ENCODE measurements at regions not wholly inside any gene's neighbourhood (a gene's known extent, or its start where the extent isn't known, plus 50 kb on each side); places are given as distances from the start of the nearest gene placed in this dataset.
A peak's percentile ranks its signal among the peaks of the same experiment; 100 is the strongest.

DNA sequence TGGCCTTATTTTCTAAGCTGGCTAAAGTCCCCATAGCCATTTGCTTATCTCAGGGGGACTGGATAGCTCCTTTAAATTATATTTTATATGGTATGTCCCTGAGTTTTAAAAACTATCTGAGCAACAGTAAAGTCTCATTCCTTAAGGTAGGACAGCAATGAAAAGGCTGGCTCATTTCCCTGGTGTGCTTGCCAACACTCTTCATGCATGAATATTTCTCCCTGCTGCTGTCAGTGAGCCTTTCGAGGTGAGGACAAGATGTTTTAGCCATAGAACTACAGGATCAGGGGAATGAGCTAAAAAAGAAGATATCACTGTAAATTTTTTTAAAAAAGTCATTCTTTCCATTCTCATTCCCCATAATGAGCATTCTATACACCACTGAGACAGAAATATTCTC, 427.3 kb upstream of the FAM241A start:
- no peak for DNase-seq

DNA sequence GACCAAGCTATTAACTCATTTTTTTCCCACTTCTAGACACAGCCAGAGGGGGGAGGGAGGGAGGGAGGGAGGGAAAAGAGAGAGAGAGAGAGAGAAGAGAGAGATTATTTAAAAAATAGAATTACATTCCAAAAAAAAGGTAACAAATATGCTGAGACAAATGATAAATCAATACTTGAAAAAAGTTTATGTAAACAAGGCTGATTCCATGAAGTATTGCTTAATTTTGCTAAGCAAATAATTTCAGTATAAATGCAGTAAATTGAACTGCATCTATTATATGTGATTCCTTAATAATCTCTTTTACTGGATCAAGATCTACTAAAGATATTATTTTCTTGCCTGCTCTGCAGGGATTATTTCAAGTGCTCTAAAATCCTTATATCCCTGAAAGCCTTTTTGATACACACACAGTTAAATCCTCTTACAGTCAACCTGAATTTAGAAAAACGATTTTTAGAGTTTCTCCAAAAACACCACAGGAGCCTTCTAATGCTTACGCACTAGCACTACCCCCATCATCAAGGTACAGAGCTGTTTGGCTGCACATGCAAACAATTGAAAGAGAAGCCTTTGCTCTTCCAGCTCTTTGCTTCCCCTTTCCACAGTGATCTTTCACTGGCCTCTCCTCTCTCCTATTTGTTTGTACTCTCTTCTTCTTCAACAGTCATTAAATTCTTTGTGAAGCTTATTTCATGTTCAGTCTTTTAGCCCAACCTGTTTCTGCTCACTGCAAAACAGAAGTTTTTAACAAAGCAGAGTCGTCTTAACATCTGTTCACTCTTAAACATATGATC, 426.3 kb upstream of the FAM241A start:
- no peak for DNase-seq

DNA sequence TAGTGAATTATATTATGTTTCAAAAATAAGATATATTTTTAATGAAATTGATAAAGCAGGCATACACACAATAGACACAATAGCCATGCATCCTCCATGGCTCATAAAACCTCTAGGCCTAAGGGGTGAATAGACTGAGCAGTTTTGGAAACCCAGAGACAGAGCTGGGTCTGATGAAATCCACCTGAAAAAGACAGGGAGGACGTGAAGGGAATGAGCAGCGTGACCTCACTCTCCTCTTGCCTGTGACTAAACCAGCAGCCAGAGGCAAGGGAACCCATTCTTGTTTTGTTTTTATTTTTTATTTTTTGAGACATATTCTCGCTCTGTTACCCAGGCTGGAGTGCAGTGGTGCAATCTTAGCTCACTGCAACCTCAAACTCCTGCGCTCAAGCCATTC, 424.4 kb upstream of the FAM241A start:
- no peak for DNase-seq

- no peak for DNase-seq
Measured at GRCh38 chr4:111722213-111722720, 423.0 kb upstream of the FAM241A start.

GRCh38 chr4:111736516-111736915, 408.7 kb upstream of the FAM241A start:
- DNase-seq = no peak

DNA sequence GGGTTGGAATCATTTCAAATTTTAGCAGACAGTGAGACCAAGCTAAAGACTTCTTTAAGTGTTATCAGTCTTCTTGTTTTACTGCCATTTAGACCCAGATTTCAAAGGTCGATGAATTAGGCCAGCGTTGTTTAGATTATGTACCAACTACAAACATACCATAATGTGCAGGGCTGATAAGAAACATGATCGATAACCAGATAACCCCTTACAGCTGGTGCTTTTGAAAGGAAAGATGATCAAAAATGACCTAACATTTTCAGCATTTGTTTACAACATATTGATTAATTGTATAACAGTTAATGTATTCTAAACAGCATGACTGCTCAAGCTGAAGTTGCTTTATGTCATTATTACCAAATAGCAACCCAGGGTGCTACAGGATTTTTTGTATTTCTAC, 400.4 kb upstream of the FAM241A start:
- DNase-seq = no peak

GRCh38 chr4:111748157-111748556, 397.1 kb upstream of the FAM241A start:
- DNase-seq = no peak

DNA sequence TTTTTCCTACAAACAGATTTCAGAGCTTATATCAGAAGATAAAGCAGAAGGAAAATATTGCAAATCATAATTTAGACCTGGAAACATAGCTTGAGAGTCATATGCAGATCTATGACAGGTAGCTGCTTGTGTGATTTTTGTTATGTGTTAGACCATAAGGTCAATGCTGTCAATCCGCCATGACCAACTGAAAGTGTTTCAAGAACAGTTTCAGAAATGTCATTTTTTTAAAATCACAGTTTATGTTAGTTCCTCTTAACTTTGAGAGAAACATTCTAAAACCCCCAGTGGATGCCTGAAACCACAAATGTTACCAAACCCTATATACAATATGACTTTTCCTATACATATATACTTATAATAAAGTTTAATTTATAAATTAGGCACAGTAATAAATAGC, 391.3 kb upstream of the FAM241A start:
- no peak for DNase-seq

- no peak for DNase-seq
Measured at GRCh38 chr4:111755571-111755970, 389.7 kb upstream of the FAM241A start.

- no peak for DNase-seq
Measured at GRCh38 chr4:111761531-111761930, 383.7 kb upstream of the FAM241A start.

GRCh38 chr4:111770514-111770913, 374.7 kb upstream of the FAM241A start:
- DNase-seq = no peak

- no peak for DNase-seq
Measured at GRCh38 chr4:111773858-111774257, 371.4 kb upstream of the FAM241A start.

DNA sequence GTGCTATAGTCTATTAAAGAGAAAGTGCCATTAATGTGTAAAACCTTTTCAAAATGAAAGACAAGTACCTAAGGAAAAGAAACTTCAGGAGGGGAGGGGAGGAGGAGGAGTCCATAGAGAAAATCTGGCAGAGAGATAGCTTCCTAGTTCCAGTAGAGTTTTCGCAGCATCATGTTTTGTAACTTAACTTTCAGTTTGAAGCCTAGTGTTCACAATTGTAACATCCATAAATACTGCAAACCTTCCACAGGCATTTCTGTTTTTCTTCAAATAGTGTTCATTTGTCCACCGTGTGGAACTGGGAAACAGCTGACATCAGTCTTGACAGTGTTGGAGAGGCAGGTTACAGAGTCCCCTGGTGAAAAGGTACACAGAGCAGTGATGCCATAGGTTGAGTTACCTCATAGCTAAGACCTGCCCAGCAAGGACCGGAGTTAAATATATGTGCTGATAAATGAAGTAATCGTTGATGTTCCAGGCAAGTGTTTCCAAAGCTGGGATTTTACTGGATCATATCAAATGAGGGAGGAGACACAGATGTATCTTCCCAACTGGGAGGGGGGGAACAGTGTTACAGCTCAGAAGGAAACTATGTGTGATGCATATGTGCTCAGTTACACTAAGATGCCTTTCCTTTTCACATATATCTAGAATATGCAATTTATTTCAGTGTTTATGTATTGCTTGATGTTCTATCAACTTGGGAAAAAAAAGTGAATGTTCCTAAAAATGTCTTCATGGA, 369.5 kb upstream of the FAM241A start:
- DNase-seq = no peak

DNA sequence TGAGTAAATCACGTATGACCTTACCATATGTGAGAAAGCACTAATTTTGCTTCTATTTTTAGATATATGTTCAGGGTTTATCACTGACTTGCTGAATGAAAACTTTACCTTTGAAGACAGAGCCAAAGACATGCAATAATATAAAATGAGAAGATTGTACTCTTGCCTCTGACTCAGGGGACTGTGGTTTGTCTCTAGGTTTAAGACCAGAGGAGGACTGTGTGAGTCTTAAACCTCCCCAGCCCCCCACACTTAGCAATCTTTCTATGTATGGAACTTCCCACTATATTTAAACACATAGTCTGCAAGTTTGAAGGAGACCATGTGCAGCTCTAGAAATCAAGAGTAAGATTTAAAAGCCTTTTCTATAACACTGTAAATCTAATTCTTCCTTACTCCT, 368.7 kb upstream of the FAM241A start:
- DNase-seq = no peak

DNA sequence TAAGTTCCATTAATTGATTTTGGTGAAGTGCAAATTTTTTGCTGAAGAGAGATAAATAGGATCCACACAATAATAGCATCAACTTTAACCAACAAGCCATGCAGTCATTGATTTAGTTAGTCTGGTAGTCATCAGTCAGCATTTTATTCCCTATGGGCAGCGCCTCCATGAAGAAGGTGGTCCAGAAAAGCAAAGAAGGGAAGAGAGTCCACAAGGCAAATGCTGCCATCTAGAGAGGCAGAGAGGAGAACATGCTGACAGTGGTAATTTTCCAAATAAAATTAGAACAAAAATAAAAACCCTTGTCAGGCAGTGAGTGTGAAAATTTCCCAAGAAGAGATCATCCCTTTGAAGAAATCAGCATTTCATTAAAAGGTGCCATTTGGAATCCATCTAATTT, 366.7 kb upstream of the FAM241A start:
- no peak for DNase-seq

DNA sequence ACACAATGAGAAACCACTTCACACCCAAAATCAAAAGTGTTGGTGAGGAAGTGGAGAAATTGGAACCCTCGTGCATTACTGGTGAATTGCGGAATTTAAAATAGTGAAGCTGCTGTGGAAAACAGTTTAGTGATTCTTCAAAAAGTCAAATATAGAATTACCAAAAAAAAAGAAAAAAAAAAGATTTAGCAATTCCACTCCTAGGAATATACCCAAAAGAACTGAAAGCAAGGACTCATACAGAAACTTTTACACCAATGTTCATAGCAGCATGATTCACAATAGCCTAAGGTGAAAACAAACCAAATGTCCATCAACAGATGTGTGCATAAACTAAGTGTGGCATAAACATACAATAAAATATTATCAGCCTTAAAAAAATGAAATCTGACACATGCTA, 364.3 kb upstream of the FAM241A start:
- DNase-seq = no peak

DNA sequence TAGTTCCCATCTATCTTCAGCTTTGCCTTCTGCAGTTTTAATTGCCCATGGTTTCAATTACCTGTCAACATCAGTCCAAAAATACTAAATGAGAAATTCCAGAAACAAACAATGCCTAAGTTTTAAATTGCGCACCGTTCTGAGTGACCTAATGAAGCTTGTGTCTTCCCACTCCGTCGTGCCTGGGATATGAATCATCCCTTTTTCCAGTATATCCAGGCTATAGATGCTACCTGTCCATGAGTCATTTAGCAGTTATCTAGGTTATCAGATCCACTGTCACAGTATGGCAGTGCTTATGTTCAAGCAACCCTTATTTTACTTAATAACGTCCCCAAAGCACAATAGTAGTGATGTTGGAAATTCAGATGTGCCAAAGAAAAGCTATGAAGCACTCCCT, 363.6 kb upstream of the FAM241A start:
- no peak for DNase-seq

GRCh38 chr4:111788099-111788498, 357.2 kb upstream of the FAM241A start:
- peak; percentile 22 for DNase-seq

- DNase-seq = no peak
Measured at GRCh38 chr4:111789901-111790640, 355.2 kb upstream of the FAM241A start.

GRCh38 chr4:111792632-111793031, 352.6 kb upstream of the FAM241A start:
- DNase-seq = no peak

DNA sequence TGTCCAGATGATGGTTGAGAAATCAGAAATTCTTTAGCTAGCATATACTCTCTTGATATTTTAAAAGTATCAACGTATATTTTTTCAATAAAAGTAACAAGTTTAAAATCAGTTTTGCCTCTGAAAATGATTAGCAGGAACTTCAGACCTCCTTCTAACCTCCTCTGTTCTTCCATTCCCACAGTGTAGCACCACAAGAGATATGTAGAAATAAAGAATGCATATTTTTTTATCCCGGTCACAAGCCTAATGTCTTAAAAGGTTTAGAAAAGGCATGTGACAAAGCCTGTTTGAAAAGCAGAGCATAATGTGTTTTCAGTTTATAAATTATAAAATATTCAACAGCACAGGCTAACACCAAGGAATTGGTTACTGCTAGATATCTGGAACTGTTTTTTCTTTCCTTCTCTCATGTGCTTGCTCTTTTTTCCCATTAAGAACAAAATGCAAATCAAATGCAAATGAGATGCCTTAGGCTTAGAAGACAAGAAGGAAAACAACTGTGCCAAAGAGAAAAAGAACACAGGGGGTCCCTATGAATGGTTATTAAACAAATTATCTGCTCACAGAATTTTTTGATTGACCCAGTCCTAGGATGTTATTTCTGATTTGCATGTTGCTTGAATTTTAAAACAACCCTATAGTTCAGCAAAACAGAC, 351.7 kb upstream of the FAM241A start:
- DNase-seq = no peak

Data from renal pelvis (tissue), 1 donor.